NCI-H748 treated with DMSO at 0.1 percent for 48 hours (cell line): ENCODE measurements at regions not wholly inside any gene's neighbourhood (a gene's known extent, or its start where the extent isn't known, plus 50 kb on each side); places are given as distances from the start of the nearest gene placed in this dataset.

Experiments used
- DNase-seq: peaks from one replicate; lab custom pipeline; 2025; lab: John Stamatoyannopoulos, UW

- DNase-seq: no peak
Measured at GRCh38 chr2:60400462-60401246, 152.8 kb downstream of the BCL11A start.

DNA sequence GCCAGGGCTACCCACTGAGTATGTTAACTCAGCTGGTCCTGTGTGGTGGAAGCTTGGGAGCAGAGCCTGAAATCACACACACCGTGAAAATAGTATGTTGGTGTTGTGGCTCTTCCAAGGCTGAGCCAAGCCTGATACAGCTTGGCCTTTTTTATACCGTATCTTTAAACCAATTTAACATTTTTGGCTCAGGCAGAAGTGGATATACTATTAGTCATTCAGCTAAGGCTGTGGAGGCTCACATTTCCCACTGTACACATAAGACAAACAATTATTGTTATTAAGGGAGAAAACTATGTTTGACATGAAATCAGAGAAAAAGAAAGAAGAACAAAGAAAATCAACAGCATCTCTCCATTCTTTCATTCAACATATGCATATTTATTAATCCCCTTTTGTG, 159.0 kb downstream of the BCL11A start:
- no peak for DNase-seq

- no peak for DNase-seq
Measured at GRCh38 chr2:60391649-60392375, 161.6 kb downstream of the BCL11A start.

DNA sequence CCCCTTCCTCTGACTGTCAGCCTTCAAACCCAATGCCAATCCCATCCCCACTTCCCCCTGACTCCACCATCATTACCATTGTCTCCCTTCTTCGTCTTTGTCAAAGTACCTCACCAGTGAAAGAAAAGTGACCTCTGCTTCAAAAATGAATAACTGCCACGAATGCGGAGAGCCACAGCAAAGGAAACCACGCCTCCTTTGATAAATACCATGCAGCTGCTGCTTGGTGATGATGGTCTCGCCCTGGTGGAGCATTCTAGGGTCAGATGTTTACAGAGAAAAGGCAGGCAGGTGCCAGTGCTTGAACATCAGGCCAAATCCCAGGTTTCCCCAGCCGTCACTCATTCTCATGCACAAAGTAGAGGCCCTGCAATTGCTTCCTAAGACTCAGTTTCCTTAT, 162.2 kb downstream of the BCL11A start:
- DNase-seq: no peak

- no peak for DNase-seq
Measured at GRCh38 chr2:60386436-60386835, 167.0 kb downstream of the BCL11A start.

DNA sequence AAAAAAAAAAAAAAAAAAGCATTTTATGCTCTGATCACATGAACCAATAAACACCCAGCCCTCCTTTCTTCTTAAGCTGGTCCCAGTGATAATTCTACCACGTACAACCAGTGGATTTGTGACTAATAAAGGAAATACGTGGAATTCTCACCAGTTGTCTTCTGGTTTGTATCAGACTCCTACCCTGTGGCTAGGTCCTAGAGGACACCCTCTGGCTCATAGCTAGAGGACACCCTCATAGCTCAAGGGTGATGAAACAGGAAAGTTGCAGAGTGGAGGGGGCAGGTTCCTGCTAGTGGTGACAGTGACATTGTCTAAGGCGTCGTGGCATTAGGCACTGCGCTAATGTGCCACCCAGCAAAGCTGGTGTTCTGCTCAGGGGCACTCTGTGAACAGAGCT, 167.8 kb downstream of the BCL11A start:
- DNase-seq: no peak

- DNase-seq: no peak
Measured at GRCh38 chr2:60383401-60384143, 169.9 kb downstream of the BCL11A start.

GRCh38 chr2:60380411-60380810, 173.0 kb downstream of the BCL11A start:
- no peak for DNase-seq

DNA sequence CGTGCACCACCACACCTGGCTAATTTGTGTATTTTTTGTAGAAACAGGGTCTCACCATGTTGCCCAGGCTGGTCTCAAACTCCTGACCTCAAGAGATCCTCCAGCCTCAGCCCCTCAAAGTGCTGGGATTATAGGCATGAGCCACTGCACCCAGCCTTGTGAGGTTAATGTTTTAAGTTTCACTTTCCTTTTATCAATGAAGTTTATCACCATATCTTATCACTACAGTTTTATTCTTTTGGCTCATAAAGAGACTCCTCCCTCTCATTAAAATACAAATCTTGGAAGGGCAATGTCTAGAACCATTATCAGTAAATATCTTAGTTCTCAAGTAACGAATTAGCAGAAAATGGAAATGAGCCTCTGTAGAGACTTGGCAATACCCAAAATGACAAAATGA, 173.8 kb downstream of the BCL11A start:
- no peak for DNase-seq

GRCh38 chr2:60379216-60379615, 174.2 kb downstream of the BCL11A start:
- DNase-seq: no peak

DNA sequence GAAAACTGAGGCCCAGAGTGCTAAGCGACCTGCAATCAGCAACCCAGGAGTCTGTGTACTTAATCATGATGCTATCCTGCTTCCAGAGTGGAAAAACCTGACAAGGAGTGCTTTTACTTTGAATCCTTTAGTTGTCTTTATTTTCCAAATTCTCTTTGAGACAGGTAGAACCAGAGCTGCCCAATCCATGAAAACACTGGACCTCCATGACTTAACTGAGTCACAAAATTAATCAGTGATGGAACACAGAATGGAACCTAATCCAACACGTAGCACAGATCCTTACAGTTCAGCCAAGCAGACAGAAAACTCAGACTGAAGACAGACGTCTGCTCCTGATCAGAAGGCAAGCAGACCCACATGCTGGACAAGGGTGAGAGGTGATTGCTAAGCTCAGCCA, 175.6 kb downstream of the BCL11A start:
- DNase-seq: no peak

DNA sequence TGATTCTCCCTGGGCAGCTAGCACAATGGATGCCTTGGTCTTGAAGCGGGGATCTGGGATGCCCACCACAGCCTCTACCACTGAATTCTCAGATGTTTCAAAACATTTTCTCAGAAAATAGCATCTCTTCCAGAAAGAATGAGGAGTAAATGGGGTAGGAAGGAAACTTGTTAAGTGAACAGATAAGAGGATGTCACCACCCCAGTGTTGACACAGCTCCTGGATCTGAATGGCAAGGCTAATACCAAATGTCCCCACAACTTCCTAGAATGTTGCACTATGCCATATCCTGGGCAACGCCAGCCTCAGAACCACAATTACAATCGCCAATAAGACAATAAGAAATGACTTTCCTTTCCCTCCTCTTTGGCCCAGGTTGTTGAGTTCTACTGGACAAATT, 177.2 kb downstream of the BCL11A start:
- DNase-seq: no peak

DNA sequence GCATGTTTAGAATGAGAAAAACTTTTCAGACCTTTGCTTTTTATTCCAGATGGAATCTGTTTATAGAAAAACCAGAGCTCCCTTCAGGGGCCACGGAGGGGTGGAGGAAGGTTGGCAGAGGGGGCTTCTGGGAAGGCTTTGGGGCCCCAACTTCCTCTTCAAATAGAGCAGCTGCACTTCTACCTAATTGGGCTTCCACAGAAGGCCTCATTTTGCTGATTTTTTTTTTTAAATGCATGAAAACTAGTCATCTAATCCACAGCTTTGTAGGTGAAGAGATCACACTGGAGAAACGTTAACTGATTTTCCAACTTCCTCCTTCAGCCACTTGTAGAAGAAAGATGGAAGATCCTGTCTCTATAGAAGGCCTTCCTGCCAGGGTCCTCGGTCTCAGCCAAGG, 181.8 kb downstream of the BCL11A start:
- DNase-seq: no peak

DNA sequence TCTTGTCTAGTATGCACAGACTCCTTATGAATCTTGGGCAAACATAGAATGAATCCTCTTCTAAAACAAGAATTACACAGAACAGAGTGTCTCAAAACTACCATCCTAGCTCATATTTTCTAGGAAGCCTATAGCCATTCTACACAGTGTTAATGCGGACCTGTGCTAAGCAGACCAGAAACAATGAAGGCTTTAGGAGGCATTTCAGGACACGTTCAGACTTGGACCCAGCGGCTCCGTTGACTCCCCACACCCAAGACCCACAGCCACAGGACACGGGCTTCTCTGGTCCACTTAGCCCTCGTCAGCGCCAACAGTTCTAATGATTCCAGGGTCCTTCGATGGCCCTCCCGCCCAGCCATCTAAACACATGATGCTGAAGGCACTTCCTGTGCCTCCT, 182.2 kb downstream of the BCL11A start:
- DNase-seq: no peak

DNA sequence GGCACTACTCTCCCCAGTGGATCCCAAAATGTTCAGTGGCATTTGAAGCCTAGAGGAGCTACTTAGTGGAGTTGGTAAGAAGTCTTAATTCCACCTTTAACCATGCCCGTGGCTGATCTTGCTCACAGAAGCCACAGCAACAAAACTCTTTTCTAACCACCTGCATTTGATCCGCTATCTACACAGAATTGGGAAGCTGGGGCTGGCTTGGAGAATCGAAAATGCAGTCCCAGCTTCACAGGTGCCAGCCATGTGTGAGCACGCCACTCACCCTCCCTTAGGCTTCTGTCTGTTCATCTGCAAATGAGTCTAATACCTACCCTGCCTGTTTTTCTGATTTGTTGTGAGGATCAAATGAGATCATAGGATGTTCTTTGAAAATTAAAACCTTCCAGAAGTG, 182.6 kb downstream of the BCL11A start:
- no peak for DNase-seq

GRCh38 chr2:60368456-60368855, 185.0 kb downstream of the BCL11A start:
- DNase-seq: no peak

DNA sequence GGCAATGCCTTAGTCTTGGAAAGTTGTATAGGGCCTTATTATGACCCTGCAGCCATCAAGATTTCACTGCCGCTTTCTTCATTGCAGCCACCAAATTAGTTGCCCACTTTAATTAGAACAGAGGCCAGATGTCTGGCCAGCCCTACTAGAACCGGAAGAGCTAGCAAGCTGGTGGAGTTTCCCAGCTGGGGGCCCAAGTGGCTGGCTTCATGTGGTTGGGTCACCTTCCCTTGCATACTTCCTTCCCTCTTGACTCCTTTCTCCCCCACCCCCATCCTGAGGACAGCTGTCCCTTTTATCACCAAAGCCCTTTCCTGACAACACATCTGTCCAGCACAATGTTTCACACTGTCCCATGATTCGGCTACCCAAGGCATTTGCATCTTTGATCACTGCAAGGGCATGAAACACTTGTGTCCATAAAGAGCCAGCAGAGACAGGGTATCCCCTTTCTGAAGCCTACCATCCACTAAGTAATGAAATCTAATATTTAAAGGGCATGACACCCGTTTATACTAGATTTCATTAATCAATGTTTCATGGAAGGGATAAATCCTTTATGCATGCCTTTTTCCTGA, 187.2 kb downstream of the BCL11A start:
- no peak for DNase-seq

- DNase-seq: no peak
Measured at GRCh38 chr2:60365556-60365955, 187.9 kb downstream of the BCL11A start.

GRCh38 chr2:60364491-60364890, 189.0 kb downstream of the BCL11A start:
- no peak for DNase-seq

- DNase-seq: no peak
Measured at GRCh38 chr2:60361498-60361897, 192.0 kb downstream of the BCL11A start.

DNA sequence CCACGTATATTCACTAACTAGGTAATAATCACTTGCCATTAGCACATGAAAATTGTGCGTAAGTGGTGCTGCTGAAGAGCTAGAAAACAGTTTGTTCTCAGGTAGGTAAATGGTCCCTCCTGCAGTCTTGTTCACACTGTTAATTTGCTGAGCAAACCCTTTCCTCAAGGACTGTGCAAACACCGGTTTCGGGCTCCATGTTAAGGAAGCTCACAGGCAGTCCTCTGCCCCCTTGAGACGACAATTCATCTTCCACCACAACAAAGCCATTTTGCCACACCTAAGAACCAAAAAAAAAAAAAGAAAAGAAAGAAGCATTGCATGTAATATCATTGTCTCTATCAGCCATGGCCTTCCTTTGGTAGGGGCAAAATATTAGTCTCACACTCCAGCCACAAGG, 193.9 kb downstream of the BCL11A start:
- DNase-seq: peak; percentile 23

- DNase-seq: no peak
Measured at GRCh38 chr2:60358476-60358875, 195.0 kb downstream of the BCL11A start.

DNA sequence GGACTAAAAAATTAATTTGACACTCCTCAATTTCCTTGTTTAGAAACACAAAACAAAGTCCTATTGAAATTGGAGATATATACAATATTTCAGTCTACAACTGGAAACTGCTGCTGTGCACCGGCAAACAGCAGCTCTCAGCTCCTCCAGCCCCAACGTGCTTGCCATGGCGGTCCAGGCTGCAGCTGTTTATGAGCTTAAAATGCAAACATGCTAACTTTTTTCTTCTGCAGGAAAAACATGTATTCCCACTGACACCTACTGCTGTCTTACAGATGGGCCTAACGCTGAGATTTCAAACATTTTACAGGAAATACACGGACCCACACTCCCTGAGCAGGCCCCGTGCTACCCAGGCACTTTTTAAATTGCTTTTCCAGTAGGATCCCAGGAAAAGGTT, 195.5 kb downstream of the BCL11A start:
- DNase-seq: no peak
